Liver (tissue), 8 donors: ENCODE measurements at regions not wholly inside any gene's neighbourhood (a gene's known extent, or its start where the extent isn't known, plus 50 kb on each side); places are given as distances from the start of the nearest gene placed in this dataset.

Experiments
- DNase-seq: peaks from one replicate; pipeline ENCODE4 v3.0.0-alpha.2; 2017; ENCODE audit warnings: low spot score
- H3K27ac ChIP-seq, 2 donors: one replicate each; pipeline ENCODE4 v1.7.0; 2013; ENCODE audit warnings: inconsistent platforms in 2 of 2, low read length in 2 of 2, control low read depth in 1 of 2, low read depth in 1 of 2, mild to moderate bottlenecking in 1 of 2
- H3K27me3 ChIP-seq, 4 donors: one replicate each; pipeline versions ENCODE4 v1.6.1 to v1.7.0; 2013; ENCODE audit warnings: low read length in 3 of 4, inconsistent platforms in 1 of 4, mild to moderate bottlenecking in 1 of 4, moderate library complexity in 1 of 4; ENCODE audit not compliant: control insufficient read depth in 4 of 4, insufficient read depth in 4 of 4
- H3K36me3 ChIP-seq, 4 donors: one replicate each; pipeline versions ENCODE4 v1.6.1 to v1.7.0; 2013; ENCODE audit warnings: low read length in 3 of 4, mild to moderate bottlenecking in 3 of 4, low read depth in 1 of 4, moderate library complexity in 1 of 4; ENCODE audit not compliant: control insufficient read depth in 4 of 4, insufficient read depth in 3 of 4
- H3K4me1 ChIP-seq, 4 donors: one replicate each; pipeline versions ENCODE4 v1.6.1 to v1.7.0; 2013; ENCODE audit warnings: low read length in 3 of 4, mild to moderate bottlenecking in 3 of 4, moderate library complexity in 1 of 4; ENCODE audit not compliant: control insufficient read depth in 4 of 4, insufficient read depth in 4 of 4
- H3K4me3 ChIP-seq, 3 donors: one replicate each; pipeline versions ENCODE4 v1.6.1 to v1.7.0; 2013; ENCODE audit warnings: low read length in 3 of 3, control low read depth in 1 of 3, low read depth in 1 of 3, mild to moderate bottlenecking in 1 of 3
- H3K9ac ChIP-seq, 2 donors: one replicate each; pipeline ENCODE4 v1.7.0; 2013; ENCODE audit warnings: low read length in 2 of 2, mild to moderate bottlenecking in 2 of 2, moderate library complexity in 2 of 2, control low read depth in 1 of 2, low read depth in 1 of 2
- H3K9me3 ChIP-seq, 4 donors: one replicate each; pipeline versions ENCODE4 v1.6.1 to v1.7.0; 2013; ENCODE audit warnings: low read length in 3 of 4; ENCODE audit not compliant: control insufficient read depth in 4 of 4
- ATF3 ChIP-seq: IDR thresholded peaks from 2 replicates; pipeline ENCODE4 v1.6.1; 2016; ENCODE audit warnings: antibody characterized with exemption
- CTCF ChIP-seq: fragments of 150-350 bp; IDR thresholded peaks from 2 replicates; pipeline ENCODE4 v1.5.1; 2017; ENCODE audit warnings: improper control_type of control experiment, low read depth, low read length; ENCODE audit not compliant: missing input control
- EGR1 ChIP-seq, 2 donors: IDR thresholded peaks; 2 replicates each; pipeline ENCODE4 v1.6.1; 2016 to 2018; ENCODE audit warnings: antibody characterized with exemption in 2 of 2, low read depth in 2 of 2
- FOXA1 ChIP-seq: IDR thresholded peaks from 2 replicates; pipeline ENCODE4 v1.6.1; 2016; ENCODE audit warnings: antibody characterized with exemption
- FOXA2 ChIP-seq: IDR thresholded peaks from 2 replicates; pipeline ENCODE4 v1.6.1; 2016; ENCODE audit warnings: antibody characterized with exemption
- GABPA ChIP-seq, 2 donors: IDR thresholded peaks in 1 of 2; conservative IDR thresholded peaks in 1 of 2; 2 replicates each; pipeline ENCODE4 v1.6.1; 2016; ENCODE audit warnings: antibody characterized with exemption in 2 of 2, mild to moderate bottlenecking in 1 of 2, moderate library complexity in 1 of 2
- HNF4A ChIP-seq, 2 donors: conservative IDR thresholded peaks; 2 replicates each; pipeline ENCODE4 v1.6.1; 2016; ENCODE audit warnings: antibody characterized with exemption in 2 of 2, mild to moderate bottlenecking in 2 of 2
- HNF4G ChIP-seq: IDR thresholded peaks from 2 replicates; pipeline ENCODE4 v1.6.1; 2016; ENCODE audit warnings: antibody characterized with exemption
- JUND ChIP-seq, 2 donors: IDR thresholded peaks; 2 replicates each; pipeline ENCODE4 v1.6.1; 2016; ENCODE audit warnings: antibody characterized with exemption in 2 of 2
- RAD21 ChIP-seq, 2 donors: IDR thresholded peaks; 2 replicates each; pipeline ENCODE4 v1.6.1; 2016; ENCODE audit warnings: antibody characterized with exemption in 2 of 2, mild to moderate bottlenecking in 2 of 2
- REST ChIP-seq: IDR thresholded peaks from 2 replicates; pipeline ENCODE4 v1.6.1; 2016; ENCODE audit warnings: antibody characterized with exemption, mild to moderate bottlenecking
- RXRA ChIP-seq, 2 donors: IDR thresholded peaks; 2 replicates each; pipeline ENCODE4 v1.6.1; 2017 to 2018; ENCODE audit warnings: antibody characterized with exemption in 2 of 2, mild to moderate bottlenecking in 1 of 2
- SP1 ChIP-seq: IDR thresholded peaks from 2 replicates; pipeline ENCODE4 v1.6.1; 2018; ENCODE audit warnings: antibody characterized with exemption, mild to moderate bottlenecking
- TAF1 ChIP-seq: conservative IDR thresholded peaks from 2 replicates; pipeline ENCODE4 v1.6.1; 2016; ENCODE audit warnings: antibody characterized with exemption, mild to moderate bottlenecking
- YY1 ChIP-seq: IDR thresholded peaks from 2 replicates; pipeline ENCODE4 v1.6.1; 2016; ENCODE audit warnings: antibody characterized with exemption, mild to moderate bottlenecking
- WGBS: extraction: QIAGEN DNeasy Blood & Tissue Kit; methylation state at CpG from one replicate; pipeline ENCODE4 v1.1.7; 2013; 5-methylcytosine and 5-hydroxymethylcytosine counted together
- donor health status: healthy.
- donor health status: healthy.
- donor health status: healthy.
- donor health status: healthy.
- donor health status: healthy.

- H3K9me3 ChIP-seq, result peaks cover 0 to under 1% (median 0%) of the 10 kb centered on the region in 4 donors
Measured at GRCh38 chr13:22487932-22488331, 692.8 kb upstream of the SGCG start.

GRCh38 chr13:22489771-22490170 is 691.0 kb upstream of the SGCG start:
- WGBS, result 58% methylated on average over 2 of the region's 2 CpGs
- Histone ChIP-seq H3K4me1 (no peaks in the 10 kb centered on the region), H3K27ac (no peak overlapping the region), H3K9me3 (no peaks in the 10 kb centered on the region), H3K9ac (no peak overlapping the region), H3K27me3 (no peaks in the 10 kb centered on the region), H3K4me3 (no peak overlapping the region), H3K36me3 (no peaks in the 10 kb centered on the region)
- no peak for DNase-seq
- no peak for TF ChIP-seq EGR1 (IDR thresholded peaks at IDR 0.05; ENCODE audit: low read depth in 2 of 2)
- no peak for TF ChIP-seq CTCF
- no peak for TF ChIP-seq ATF3
- TF ChIP-seq JUND (IDR thresholded peaks at IDR 0.05), result no peak
- TF ChIP-seq REST, result no peak
- no peak for TF ChIP-seq TAF1

More at GRCh38 chr13:22487932-22488331, 692.8 kb upstream of the SGCG start:
- H3K27me3 ChIP-seq, result no peaks in the 10 kb centered on the region
- no peaks in the 10 kb centered on the region for H3K4me1 ChIP-seq
- TF ChIP-seq RXRA (IDR thresholded peaks at IDR 0.05) (no peak), REST (no peak)
- no peaks in the 10 kb centered on the region for H3K36me3 ChIP-seq
- H3K9ac ChIP-seq, result no peak overlapping the region
- DNase-seq, result no peak
- no peak overlapping the region for H3K4me3 ChIP-seq
- H3K27ac ChIP-seq, result no peak overlapping the region

- 87% methylated on average over 4 of the region's 4 CpGs for WGBS
- TF ChIP-seq RXRA (IDR thresholded peaks at IDR 0.05) (no peak), HNF4G (no peak), HNF4A (conservative IDR thresholded peaks at IDR 0.05) (no peak), RAD21 (IDR thresholded peaks at IDR 0.05) (no peak), GABPA (IDR thresholded peaks at IDR 0.05 in 1 of 2, conservative IDR thresholded peaks at IDR 0.05 in 1 of 2) (no peak), REST (no peak), EGR1 (IDR thresholded peaks at IDR 0.05; ENCODE audit: low read depth in 2 of 2) (no peak), SP1 (no peak), FOXA1 (no peak), YY1 (no peak), FOXA2 (no peak)
Measured at GRCh38 chr13:22495819-22496218, 685.0 kb upstream of the SGCG start.

More at GRCh38 chr13:22495819-22496218, 685.0 kb upstream of the SGCG start:
- Histone ChIP-seq H3K9ac (no peak overlapping the region), H3K27ac (no peak overlapping the region), H3K36me3 (no peaks in the 10 kb centered on the region), H3K9me3 (no peaks in the 10 kb centered on the region), H3K4me1 (no peaks in the 10 kb centered on the region), H3K27me3 (peaks cover 0 to 3% (median 0%) of the 10 kb centered on the region in 4 donors), H3K4me3 (no peak overlapping the region)
- no peak for DNase-seq
